CD4-positive, alpha-beta T cell treated with Interleukin-12 subunit alpha and Interleukin-12 subunit beta, for 1 hour (primary cell): ENCODE measurements at regions not wholly inside any gene's neighbourhood (a gene's known extent, or its start where the extent isn't known, plus 50 kb on each side); places are given as distances from the start of the nearest gene placed in this dataset.

Source experiments
- DNase-seq: peaks from one replicate; pipeline ENCODE4 v3.0.0-alpha.2; 2020

GRCh38 chr22:49499433-49500075, 328.1 kb downstream of the BRD1 start:
- DNase-seq = no peak

GRCh38 chr22:49497266-49497665, 330.4 kb downstream of the BRD1 start:
- DNase-seq = no peak

GRCh38 chr22:49494555-49494954, 333.1 kb downstream of the BRD1 start:
- no peak for DNase-seq

GRCh38 chr22:49492741-49493251, 334.9 kb downstream of the BRD1 start:
- no peak for DNase-seq

GRCh38 chr22:49492308-49492707, 335.4 kb downstream of the BRD1 start:
- DNase-seq = no peak

GRCh38 chr22:49491726-49492125, 335.9 kb downstream of the BRD1 start:
- DNase-seq = no peak

GRCh38 chr22:49491221-49491635, 336.4 kb downstream of the BRD1 start:
- DNase-seq = no peak

- no peak for DNase-seq
Measured at GRCh38 chr22:49490692-49491091, 337.0 kb downstream of the BRD1 start.

- DNase-seq = no peak
Measured at GRCh38 chr22:49489821-49490220, 337.9 kb downstream of the BRD1 start.

- no peak for DNase-seq
Measured at GRCh38 chr22:49488943-49489342, 338.7 kb downstream of the BRD1 start.

GRCh38 chr22:49487950-49488349, 339.7 kb downstream of the BRD1 start:
- DNase-seq = no peak

GRCh38 chr22:49486225-49486624, 341.4 kb downstream of the BRD1 start:
- DNase-seq = no peak

- no peak for DNase-seq
Measured at GRCh38 chr22:49483946-49484345, 343.7 kb downstream of the BRD1 start.

GRCh38 chr22:49483281-49483870, 344.3 kb downstream of the BRD1 start:
- DNase-seq = no peak

GRCh38 chr22:49482811-49483210, 344.9 kb downstream of the BRD1 start:
- DNase-seq = no peak

GRCh38 chr22:49481659-49482399, 345.8 kb downstream of the BRD1 start:
- DNase-seq = no peak

- no peak for DNase-seq
Measured at GRCh38 chr22:49480896-49481658, 346.6 kb downstream of the BRD1 start.

- DNase-seq = no peak
Measured at GRCh38 chr22:49480331-49480730, 347.3 kb downstream of the BRD1 start.

GRCh38 chr22:49479566-49479965, 348.1 kb downstream of the BRD1 start:
- DNase-seq = no peak

- DNase-seq = no peak
Measured at GRCh38 chr22:49476800-49477400, 350.8 kb downstream of the BRD1 start.

- no peak for DNase-seq
Measured at GRCh38 chr22:49476176-49476575, 351.5 kb downstream of the BRD1 start.

GRCh38 chr22:49475253-49475652, 352.4 kb downstream of the BRD1 start:
- DNase-seq = no peak

- no peak for DNase-seq
Measured at GRCh38 chr22:49473286-49473685, 354.4 kb downstream of the BRD1 start.
